PC-9 (cell line): ENCODE measurements at regions not wholly inside any gene's neighbourhood (a gene's known extent, or its start where the extent isn't known, plus 50 kb on each side); places are given as distances from the start of the nearest gene placed in this dataset.

ENCODE experiments used
- EZH2 ChIP-seq: fragments of 200-600 bp; sonication (generic); IDR thresholded peaks from 2 replicates; pipeline ENCODE4 v1.8.0; 2017; ENCODE audit warnings: antibody characterized with exemption, low read depth
- TF ChIP-seq, protein P1 (sequence below): fragments of 200-600 bp; sonication (generic); conservative IDR thresholded peaks from 2 replicates; pipeline ENCODE4 v1.6.1; 2017; ENCODE audit warnings: mixed run types, antibody characterized with exemption, mild to moderate bottlenecking, moderate library complexity

DNA sequence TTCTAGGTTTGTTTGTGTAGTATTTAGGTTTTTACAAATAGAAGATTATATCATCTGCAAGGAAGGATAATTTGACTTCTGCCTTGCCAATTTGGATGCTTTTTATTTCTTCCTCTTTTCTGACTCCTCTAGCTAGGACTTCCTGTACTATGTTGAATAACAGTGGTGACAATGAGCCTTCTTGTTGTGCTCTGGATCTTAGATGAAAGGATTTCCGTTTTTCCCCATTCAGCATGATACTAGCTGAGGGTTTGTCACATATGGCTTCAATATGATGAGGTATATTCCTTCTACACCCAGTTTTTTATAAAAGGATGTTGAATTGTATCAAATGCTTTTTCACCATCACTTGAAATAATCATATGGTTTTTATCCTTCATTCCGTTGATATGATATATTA, 101.4 kb downstream of the FBXO4 start:
- TF ChIP-seq, protein P1, sequence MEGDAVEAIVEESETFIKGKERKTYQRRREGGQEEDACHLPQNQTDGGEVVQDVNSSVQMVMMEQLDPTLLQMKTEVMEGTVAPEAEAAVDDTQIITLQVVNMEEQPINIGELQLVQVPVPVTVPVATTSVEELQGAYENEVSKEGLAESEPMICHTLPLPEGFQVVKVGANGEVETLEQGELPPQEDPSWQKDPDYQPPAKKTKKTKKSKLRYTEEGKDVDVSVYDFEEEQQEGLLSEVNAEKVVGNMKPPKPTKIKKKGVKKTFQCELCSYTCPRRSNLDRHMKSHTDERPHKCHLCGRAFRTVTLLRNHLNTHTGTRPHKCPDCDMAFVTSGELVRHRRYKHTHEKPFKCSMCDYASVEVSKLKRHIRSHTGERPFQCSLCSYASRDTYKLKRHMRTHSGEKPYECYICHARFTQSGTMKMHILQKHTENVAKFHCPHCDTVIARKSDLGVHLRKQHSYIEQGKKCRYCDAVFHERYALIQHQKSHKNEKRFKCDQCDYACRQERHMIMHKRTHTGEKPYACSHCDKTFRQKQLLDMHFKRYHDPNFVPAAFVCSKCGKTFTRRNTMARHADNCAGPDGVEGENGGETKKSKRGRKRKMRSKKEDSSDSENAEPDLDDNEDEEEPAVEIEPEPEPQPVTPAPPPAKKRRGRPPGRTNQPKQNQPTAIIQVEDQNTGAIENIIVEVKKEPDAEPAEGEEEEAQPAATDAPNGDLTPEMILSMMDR = no peak
- TF ChIP-seq EZH2 = no peak
